Lower leg skin (tissue), 3 donors: ENCODE measurements at regions not wholly inside any gene's neighbourhood (a gene's known extent, or its start where the extent isn't known, plus 50 kb on each side); places are given as distances from the start of the nearest gene placed in this dataset.

ENCODE experiments used
- POLR2A ChIP-seq, 2 donors: fragments of 450-650 bp; IDR thresholded peaks; one replicate each; pipeline ENCODE4 v1.6.1; 2016 to 2017; ENCODE audit warnings: antibody characterized with exemption in 2 of 2, mild to moderate bottlenecking in 1 of 2, moderate library complexity in 1 of 2
- TF ChIP-seq, protein P1 (sequence below), 3 donors: fragments of 450-650 bp; IDR thresholded peaks; one replicate each; pipeline ENCODE4 v1.5.1; 2016; ENCODE audit warnings: antibody characterized with exemption in 3 of 3, mild to moderate bottlenecking in 3 of 3, moderate library complexity in 2 of 3

DNA sequence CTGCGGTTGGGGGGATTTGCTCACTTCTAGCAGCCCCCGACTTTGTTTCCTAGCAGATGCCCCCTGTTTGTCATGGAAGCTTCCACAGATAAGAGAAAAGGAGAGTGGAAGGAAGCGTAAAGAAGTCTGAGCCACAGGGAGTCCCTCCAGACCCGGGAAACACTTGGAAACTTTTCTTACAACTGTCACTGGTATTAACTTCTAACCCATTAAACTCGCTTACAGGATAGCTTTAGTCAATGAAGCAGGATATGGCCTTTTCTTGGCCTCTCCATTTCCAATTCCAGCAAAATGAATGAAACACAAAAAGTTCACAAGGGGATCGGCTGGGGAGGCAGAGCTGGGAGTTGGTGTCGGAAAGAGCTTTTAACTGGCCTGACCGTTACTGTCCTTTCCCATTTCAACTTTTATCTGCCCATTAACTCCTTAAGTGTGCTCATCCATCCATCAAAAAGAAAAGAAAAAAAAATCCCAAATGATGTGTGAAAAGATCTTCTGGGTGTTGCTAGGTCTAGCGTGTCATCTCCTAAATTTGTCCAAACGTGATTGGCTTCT is 231.9 kb upstream of the ARGLU1 start:
- TF ChIP-seq, protein P1, sequence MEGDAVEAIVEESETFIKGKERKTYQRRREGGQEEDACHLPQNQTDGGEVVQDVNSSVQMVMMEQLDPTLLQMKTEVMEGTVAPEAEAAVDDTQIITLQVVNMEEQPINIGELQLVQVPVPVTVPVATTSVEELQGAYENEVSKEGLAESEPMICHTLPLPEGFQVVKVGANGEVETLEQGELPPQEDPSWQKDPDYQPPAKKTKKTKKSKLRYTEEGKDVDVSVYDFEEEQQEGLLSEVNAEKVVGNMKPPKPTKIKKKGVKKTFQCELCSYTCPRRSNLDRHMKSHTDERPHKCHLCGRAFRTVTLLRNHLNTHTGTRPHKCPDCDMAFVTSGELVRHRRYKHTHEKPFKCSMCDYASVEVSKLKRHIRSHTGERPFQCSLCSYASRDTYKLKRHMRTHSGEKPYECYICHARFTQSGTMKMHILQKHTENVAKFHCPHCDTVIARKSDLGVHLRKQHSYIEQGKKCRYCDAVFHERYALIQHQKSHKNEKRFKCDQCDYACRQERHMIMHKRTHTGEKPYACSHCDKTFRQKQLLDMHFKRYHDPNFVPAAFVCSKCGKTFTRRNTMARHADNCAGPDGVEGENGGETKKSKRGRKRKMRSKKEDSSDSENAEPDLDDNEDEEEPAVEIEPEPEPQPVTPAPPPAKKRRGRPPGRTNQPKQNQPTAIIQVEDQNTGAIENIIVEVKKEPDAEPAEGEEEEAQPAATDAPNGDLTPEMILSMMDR (IDR thresholded peaks at IDR 0.05) = no peak
- no peak for TF ChIP-seq POLR2A (IDR thresholded peaks at IDR 0.05)
